Heart left ventricle (tissue), 13 donors: ENCODE measurements at regions not wholly inside any gene's neighbourhood (a gene's known extent, or its start where the extent isn't known, plus 50 kb on each side); places are given as distances from the start of the nearest gene placed in this dataset.

Experiments used
- POLR2A ChIP-seq, 2 donors: fragments of 450-650 bp; IDR thresholded peaks; one replicate each; pipeline ENCODE4 v1.6.1; 2017; ENCODE audit warnings: antibody characterized with exemption in 2 of 2, mild to moderate bottlenecking in 2 of 2, moderate library complexity in 2 of 2
- TF ChIP-seq, protein P1 (sequence below), 12 donors: fragments of 200-600 bp; sonication (generic) in 4 of 12; IDR thresholded peaks; one replicate each; pipeline versions ENCODE4 v1.5.0 to v1.8.0; 2018 to 2022; ENCODE audit warnings: antibody characterized with exemption in 12 of 12, mild to moderate bottlenecking in 5 of 12
- donor health status: ischemic (EF 13 %, LVEDD 7.1; RV severe dilation, severe dysfunction).
- donor health status: DM: no; HTN: yes; CAD: no.
- donor health status: DM: no; HTN: no; CAD: no.
- donor health status: ischemic (EF 25% LVEDD 6.9; RV normal size, moderate dysfunction).
- donor health status: ischemic (EF 25% LVEDD 5.7; RV mildly dilated, moderate dysfunction).
- donor health status: ischemic (EF 35%, LVEDD 5.7; RV mildly dilated, moderate dysfunction).
- donor health status: nonischemic (EF 11% LVEDD 7.7; RV severe dilation, severe dysfunction).
- donor health status: DM: yes; HTN: yes; CAD: no.
- donor health status: PGD.
- donor health status: ischemic (EF 29% LVEDD 5.4; RV normal size, mild dysfunction).
- donor health status: nonischemic (EF 23%, LVEDD 6.1; RV moderate dilation, normal function).

DNA sequence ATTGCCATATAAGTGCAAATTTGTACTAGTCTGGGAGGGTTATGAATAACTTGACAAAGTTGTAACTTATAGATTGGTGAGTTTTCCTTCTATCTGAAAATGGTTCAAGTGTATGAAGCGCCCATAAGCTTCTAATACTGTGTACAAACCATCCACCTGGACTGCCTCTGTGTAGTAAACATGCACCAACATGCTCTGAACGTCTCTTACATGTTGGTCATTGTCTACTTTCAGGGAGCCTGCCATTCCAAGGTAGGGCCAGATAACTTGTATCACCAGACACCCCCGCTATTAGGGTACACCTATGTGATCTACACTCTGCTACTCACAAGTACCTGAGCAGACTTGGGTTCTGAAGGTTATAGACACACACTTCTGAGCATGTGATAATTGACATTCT, 735.5 kb upstream of the API5 start:
- TF ChIP-seq, protein P1, sequence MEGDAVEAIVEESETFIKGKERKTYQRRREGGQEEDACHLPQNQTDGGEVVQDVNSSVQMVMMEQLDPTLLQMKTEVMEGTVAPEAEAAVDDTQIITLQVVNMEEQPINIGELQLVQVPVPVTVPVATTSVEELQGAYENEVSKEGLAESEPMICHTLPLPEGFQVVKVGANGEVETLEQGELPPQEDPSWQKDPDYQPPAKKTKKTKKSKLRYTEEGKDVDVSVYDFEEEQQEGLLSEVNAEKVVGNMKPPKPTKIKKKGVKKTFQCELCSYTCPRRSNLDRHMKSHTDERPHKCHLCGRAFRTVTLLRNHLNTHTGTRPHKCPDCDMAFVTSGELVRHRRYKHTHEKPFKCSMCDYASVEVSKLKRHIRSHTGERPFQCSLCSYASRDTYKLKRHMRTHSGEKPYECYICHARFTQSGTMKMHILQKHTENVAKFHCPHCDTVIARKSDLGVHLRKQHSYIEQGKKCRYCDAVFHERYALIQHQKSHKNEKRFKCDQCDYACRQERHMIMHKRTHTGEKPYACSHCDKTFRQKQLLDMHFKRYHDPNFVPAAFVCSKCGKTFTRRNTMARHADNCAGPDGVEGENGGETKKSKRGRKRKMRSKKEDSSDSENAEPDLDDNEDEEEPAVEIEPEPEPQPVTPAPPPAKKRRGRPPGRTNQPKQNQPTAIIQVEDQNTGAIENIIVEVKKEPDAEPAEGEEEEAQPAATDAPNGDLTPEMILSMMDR (IDR thresholded peaks at IDR 0.05): no peak
- no peak for TF ChIP-seq POLR2A (IDR thresholded peaks at IDR 0.05)
